ENCODE measurements at regions not wholly inside any gene's neighbourhood (a gene's known extent, or its start where the extent isn't known, plus 50 kb on each side); places are given as distances from the start of the nearest gene placed in this dataset.
A peak's percentile ranks its signal among the peaks of the same experiment; 100 is the strongest.

DNA sequence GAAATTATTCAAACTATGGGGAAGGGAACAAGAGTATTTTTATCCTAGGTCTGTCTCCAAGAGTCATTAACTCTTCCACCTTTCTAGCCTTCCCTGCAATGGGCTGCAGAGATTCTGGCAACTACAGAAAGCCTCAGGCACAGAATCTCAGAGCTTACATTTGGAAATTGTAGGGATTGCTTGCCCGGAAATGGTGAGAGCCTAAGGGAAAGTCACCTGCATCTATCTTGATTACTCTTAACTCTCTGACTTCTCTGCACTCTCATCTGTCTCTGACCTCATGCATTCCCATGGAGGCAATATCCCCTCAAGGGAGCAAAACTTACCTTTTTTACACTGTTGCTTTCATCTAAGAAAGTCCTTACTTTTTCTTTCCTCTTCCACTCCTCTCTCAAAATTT is 513.2 kb upstream of the MARCKS start:
- no peak for DNase-seq
- in situ Hi-C loops (cut with HindIII; ENCODE audit: low pct_ligation_motif_present, low sequenced_read_pairs) = no loop called here
- Histone ChIP-seq H3K27me3 (replicated peaks) (no peaks in the 10 kb centered on the region), H3K27ac (no peak overlapping the region), H3K4me3 (ENCODE audit: low read depth, low read length) (no peak overlapping the region), H3K36me3 (replicated peaks) (no peaks in the 10 kb centered on the region)
- TF ChIP-seq, protein P1, sequence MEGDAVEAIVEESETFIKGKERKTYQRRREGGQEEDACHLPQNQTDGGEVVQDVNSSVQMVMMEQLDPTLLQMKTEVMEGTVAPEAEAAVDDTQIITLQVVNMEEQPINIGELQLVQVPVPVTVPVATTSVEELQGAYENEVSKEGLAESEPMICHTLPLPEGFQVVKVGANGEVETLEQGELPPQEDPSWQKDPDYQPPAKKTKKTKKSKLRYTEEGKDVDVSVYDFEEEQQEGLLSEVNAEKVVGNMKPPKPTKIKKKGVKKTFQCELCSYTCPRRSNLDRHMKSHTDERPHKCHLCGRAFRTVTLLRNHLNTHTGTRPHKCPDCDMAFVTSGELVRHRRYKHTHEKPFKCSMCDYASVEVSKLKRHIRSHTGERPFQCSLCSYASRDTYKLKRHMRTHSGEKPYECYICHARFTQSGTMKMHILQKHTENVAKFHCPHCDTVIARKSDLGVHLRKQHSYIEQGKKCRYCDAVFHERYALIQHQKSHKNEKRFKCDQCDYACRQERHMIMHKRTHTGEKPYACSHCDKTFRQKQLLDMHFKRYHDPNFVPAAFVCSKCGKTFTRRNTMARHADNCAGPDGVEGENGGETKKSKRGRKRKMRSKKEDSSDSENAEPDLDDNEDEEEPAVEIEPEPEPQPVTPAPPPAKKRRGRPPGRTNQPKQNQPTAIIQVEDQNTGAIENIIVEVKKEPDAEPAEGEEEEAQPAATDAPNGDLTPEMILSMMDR (IDR thresholded peaks at IDR 0.05; ENCODE audit: low read depth, low read length, missing control alignments) = no peak

DNA sequence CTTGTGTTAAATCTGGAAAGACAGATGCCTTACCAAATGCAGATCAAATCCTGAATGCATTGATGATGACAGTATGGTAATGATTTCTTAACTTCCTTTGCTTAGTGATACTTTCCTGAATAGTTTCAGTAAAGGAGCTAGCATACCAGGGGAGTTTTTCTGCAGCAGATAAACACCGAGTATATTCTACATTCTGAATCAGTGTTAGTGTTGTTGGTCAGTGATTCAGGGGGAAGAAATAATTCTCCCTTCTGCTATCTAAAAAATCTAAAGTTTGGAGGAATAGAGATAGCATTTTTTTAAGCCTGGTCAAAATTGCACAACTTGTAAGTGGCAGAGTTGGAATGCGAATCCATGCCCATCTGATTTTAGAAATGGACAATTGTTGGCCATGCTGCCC is 512.2 kb upstream of the MARCKS start:
- H3K27me3 ChIP-seq (replicated peaks) = no peaks in the 10 kb centered on the region
- H3K36me3 ChIP-seq (replicated peaks) = no peaks in the 10 kb centered on the region
- H3K4me3 ChIP-seq (ENCODE audit: low read depth, low read length) = no peak overlapping the region
- TF ChIP-seq, protein P1 (IDR thresholded peaks at IDR 0.05; ENCODE audit: low read depth, low read length, missing control alignments) = no peak
- peak; percentile 18 for DNase-seq
- no peak overlapping the region for H3K27ac ChIP-seq
- in situ Hi-C loops (cut with HindIII; ENCODE audit: low pct_ligation_motif_present, low sequenced_read_pairs) = no loop called here

DNA sequence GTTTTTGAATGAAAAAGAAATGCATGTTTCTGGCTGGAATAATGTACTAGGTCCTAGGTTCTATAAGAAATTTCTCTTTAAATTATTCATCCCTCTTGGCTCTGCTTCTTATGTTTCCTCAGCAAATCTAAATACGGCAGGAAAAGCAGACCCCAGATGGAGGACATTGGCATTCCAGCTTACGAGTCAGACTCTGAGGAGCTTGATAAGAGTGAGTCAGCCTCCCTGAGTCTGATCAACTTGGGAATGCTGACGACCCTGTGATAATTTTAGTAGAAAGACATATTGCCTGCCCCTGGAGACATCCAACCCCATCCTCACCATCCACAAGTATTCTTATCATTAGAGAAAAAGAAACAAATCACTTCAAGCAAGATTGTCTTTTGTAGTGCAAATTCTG is 509.7 kb upstream of the MARCKS start:
- DNase-seq = peak; percentile 72

DNA sequence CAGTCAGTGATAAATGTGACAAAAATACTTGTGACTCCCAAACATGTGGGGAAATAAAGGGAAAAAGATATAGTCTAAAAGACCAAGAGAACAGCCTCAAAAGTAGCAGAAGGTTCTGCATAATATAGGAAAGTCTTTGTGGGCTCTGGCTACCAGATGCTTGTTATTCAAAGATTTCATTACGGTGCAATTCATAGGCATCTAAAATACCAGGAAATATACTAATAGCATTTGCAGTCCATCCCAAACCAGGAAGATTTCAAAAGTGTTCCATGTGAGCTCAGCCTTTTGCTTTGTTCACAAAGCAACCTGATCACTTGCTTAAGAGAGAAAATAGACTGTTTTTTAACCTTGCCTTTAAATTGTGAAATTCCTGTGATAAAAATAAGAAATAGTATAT is 506.7 kb upstream of the MARCKS start:
- TF ChIP-seq, protein P1 (IDR thresholded peaks at IDR 0.05; ENCODE audit: low read depth, low read length, missing control alignments) = no peak
- DNase-seq = no peak
- no peak overlapping the region for H3K4me3 ChIP-seq (ENCODE audit: low read depth, low read length)
- H3K27ac ChIP-seq = peak overlapping the region; percentile 95
- H3K36me3 ChIP-seq (replicated peaks) = no peaks in the 10 kb centered on the region
- in situ Hi-C loops (cut with HindIII; ENCODE audit: low pct_ligation_motif_present, low sequenced_read_pairs) = no loop called here
- H3K27me3 ChIP-seq (replicated peaks) = no peaks in the 10 kb centered on the region

More for the DNA sequence above, 509.7 kb upstream of the MARCKS start:
- Histone ChIP-seq H3K27ac (peak overlapping the region; percentile 29), H3K36me3 (replicated peaks) (no peaks in the 10 kb centered on the region), H3K27me3 (replicated peaks) (no peaks in the 10 kb centered on the region), H3K4me3 (ENCODE audit: low read depth, low read length) (no peak overlapping the region)
- TF ChIP-seq, protein P1 (IDR thresholded peaks at IDR 0.05; ENCODE audit: low read depth, low read length, missing control alignments) = no peak
- in situ Hi-C loops (cut with HindIII; ENCODE audit: low pct_ligation_motif_present, low sequenced_read_pairs) = no loop called here

DNA sequence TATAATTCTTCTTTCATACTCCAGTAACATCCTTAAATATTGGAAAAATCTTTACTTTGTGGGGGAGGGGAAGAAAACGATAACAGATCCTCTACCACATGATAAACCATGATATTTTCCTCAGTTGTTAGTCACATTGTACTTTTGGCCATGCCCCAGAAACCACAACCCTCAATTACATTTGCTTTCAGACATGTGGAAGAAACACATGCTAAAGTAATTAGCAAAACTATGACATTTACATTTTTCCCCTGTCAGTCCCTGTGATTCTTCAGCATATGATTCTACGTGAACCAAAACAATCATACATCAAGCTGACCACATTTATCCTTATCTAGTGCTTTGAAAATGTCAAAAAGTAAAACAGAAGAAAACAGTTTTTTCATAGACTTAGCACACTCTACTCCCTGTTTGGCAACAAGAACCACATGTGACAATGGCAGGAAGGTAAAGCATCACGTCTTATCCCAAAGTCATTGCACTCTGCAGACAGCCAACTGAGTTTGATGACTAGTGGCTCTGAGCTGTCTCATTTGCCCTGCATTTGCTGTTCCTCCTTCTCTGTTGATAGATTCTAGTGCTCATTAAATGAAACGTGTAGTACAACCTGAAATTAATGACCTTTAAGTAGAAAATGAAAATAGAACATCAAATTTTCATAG is 505.8 kb upstream of the MARCKS start:
- DNase-seq = peak; percentile 59
- H3K4me3 ChIP-seq (ENCODE audit: low read depth, low read length) = no peak overlapping the region
- H3K36me3 ChIP-seq (replicated peaks) = no peaks in the 10 kb centered on the region
- peak overlapping the region; percentile 95 for H3K27ac ChIP-seq
- in situ Hi-C loops (cut with HindIII; ENCODE audit: low pct_ligation_motif_present, low sequenced_read_pairs) = no loop called here
- H3K27me3 ChIP-seq (replicated peaks) = no peaks in the 10 kb centered on the region
- TF ChIP-seq, protein P1 (IDR thresholded peaks at IDR 0.05; ENCODE audit: low read depth, low read length, missing control alignments) = no peak
